ENCODE measurements at regions not wholly inside any gene's neighbourhood (a gene's known extent, or its start where the extent isn't known, plus 50 kb on each side); places are given as distances from the start of the nearest gene placed in this dataset.

- no peak for DNase-seq (ENCODE audit: low read depth in 3 of 3, low spot score in 2 of 3)
Measured at GRCh38 chr2:242022550-242023290, 153.2 kb downstream of the RTP5 start.

- DNase-seq (ENCODE audit: low read depth in 3 of 3, low spot score in 2 of 3), result no peak
Measured at GRCh38 chr2:242024751-242025355, 155.3 kb downstream of the RTP5 start.

GRCh38 chr2:242027676-242028450 lies 158.3 kb downstream of the RTP5 start:
- no peak for DNase-seq (ENCODE audit: low read depth in 3 of 3, low spot score in 2 of 3)

GRCh38 chr2:242029422-242030225 lies 160.1 kb downstream of the RTP5 start:
- no peak for DNase-seq (ENCODE audit: low read depth in 3 of 3, low spot score in 2 of 3)

GRCh38 chr2:242030226-242030575 lies 160.7 kb downstream of the RTP5 start:
- no peak for DNase-seq (ENCODE audit: low read depth in 3 of 3, low spot score in 2 of 3)

- no peak for DNase-seq (ENCODE audit: low read depth in 3 of 3, low spot score in 2 of 3)
Measured at GRCh38 chr2:242030858-242031257, 161.3 kb downstream of the RTP5 start.

- no peak for DNase-seq (ENCODE audit: low read depth in 3 of 3, low spot score in 2 of 3)
Measured at GRCh38 chr2:242031481-242032019, 162.0 kb downstream of the RTP5 start.

GRCh38 chr2:242032780-242033656 lies 163.5 kb downstream of the RTP5 start:
- DNase-seq (ENCODE audit: low read depth in 3 of 3, low spot score in 2 of 3), result no peak

GRCh38 chr2:242034138-242034537 lies 164.6 kb downstream of the RTP5 start:
- DNase-seq (ENCODE audit: low read depth in 3 of 3, low spot score in 2 of 3), result no peak

GRCh38 chr2:242034996-242035814 lies 165.7 kb downstream of the RTP5 start:
- DNase-seq (ENCODE audit: low read depth in 3 of 3, low spot score in 2 of 3), result no peak

GRCh38 chr2:242035858-242036652 lies 166.5 kb downstream of the RTP5 start:
- DNase-seq (ENCODE audit: low read depth in 3 of 3, low spot score in 2 of 3), result no peak

- DNase-seq (ENCODE audit: low read depth in 3 of 3, low spot score in 2 of 3), result no peak
Measured at GRCh38 chr2:242036653-242036950, 167.1 kb downstream of the RTP5 start.

- no peak for DNase-seq (ENCODE audit: low read depth in 3 of 3, low spot score in 2 of 3)
Measured at GRCh38 chr2:242038166-242038927, 168.8 kb downstream of the RTP5 start.

- DNase-seq (ENCODE audit: low read depth in 3 of 3, low spot score in 2 of 3), result no peak
Measured at GRCh38 chr2:242038928-242039341, 169.4 kb downstream of the RTP5 start.

- no peak for DNase-seq (ENCODE audit: low read depth in 3 of 3, low spot score in 2 of 3)
Measured at GRCh38 chr2:242040303-242040655, 170.8 kb downstream of the RTP5 start.

GRCh38 chr2:242040681-242041080 lies 171.2 kb downstream of the RTP5 start:
- DNase-seq (ENCODE audit: low read depth in 3 of 3, low spot score in 2 of 3), result no peak

- no peak for DNase-seq (ENCODE audit: low read depth in 3 of 3, low spot score in 2 of 3)
Measured at GRCh38 chr2:242041816-242042215, 172.3 kb downstream of the RTP5 start.

All from right renal cortex interstitium (tissue), 3 donors.